Progenitor cell of endocrine pancreas (in vitro differentiated cells): ENCODE measurements at regions not wholly inside any gene's neighbourhood (a gene's known extent, or its start where the extent isn't known, plus 50 kb on each side); places are given as distances from the start of the nearest gene placed in this dataset.
A peak's percentile ranks its signal among the peaks of the same experiment; 100 is the strongest.

Source experiments
- DNase-seq: peaks from one replicate; pipeline ENCODE4 v3.0.0; 2021; ENCODE audit warnings: low spot score; ENCODE audit not compliant: unreplicated experiment
- H3K27ac Mint-ChIP-seq: 2 replicates; pipeline ENCODE4 v1.8.0; 2021; ENCODE audit warnings: mild to moderate bottlenecking, moderate library complexity, mixed read lengths
- H3K27me3 Mint-ChIP-seq: 2 replicates; pipeline ENCODE4 v1.8.0; 2021; ENCODE audit warnings: mixed read lengths
- H3K36me3 Mint-ChIP-seq: 2 replicates; pipeline ENCODE4 v1.8.0; 2022; ENCODE audit warnings: mixed read lengths; ENCODE audit not compliant: insufficient read depth
- H3K4me1 Mint-ChIP-seq: 2 replicates; pipeline ENCODE4 v1.8.0; 2021; ENCODE audit warnings: low read depth, mixed read lengths
- H3K4me3 Mint-ChIP-seq: 2 replicates; pipeline ENCODE4 v1.8.0; 2021; ENCODE audit warnings: low read depth, mild to moderate bottlenecking, moderate library complexity, mixed read lengths
- H3K9me3 Mint-ChIP-seq: 2 replicates; pipeline ENCODE4 v1.8.0; 2021; ENCODE audit warnings: low read depth, mixed read lengths
- TF ChIP-seq, protein P1 (sequence below): fragments of 200-600 bp; sonication (generic); IDR thresholded peaks from one replicate; pipeline ENCODE4 v1.5.0; 2021; ENCODE audit warnings: antibody characterized with exemption, mild to moderate bottlenecking; ENCODE audit not compliant: unreplicated experiment

DNA sequence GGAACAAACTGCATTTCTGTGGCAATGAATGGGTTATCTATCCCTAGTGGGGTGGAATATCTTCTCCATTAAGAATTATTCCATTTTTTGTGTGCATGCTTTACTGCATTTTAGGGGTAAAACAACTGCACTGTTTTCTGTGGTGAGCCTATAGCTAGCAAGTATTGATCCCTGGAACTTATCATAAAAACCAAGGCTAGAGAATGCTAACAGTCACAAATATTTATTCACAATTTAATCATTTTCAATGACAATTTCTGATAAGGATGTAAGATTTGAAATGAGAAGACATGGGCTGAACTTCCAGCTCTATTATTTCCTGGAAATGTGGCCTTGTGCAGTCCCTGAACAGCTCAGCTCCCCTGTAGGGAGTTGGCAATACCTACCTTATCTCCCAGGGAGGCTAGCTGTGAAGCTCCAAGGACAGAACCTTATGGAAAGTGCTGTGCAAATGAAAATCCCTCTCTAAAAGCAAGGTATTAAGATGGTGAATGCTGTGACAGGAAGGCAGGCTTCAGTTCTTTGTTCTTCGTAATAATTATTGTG, 51.5 kb upstream of the FAM216B start:
- peaks cover 15% of the 10 kb centered on the region for H3K4me1 Mint-ChIP-seq
- H3K36me3 Mint-ChIP-seq = peaks cover 2% of the 10 kb centered on the region

More for the DNA sequence above, 51.5 kb upstream of the FAM216B start:
- peak overlapping the region; percentile 8 for H3K27ac Mint-ChIP-seq
- H3K9me3 Mint-ChIP-seq = peaks cover 7% of the 10 kb centered on the region
- no peaks in the 10 kb centered on the region for H3K27me3 Mint-ChIP-seq
- no peak overlapping the region for H3K4me3 Mint-ChIP-seq
- TF ChIP-seq, protein P1, sequence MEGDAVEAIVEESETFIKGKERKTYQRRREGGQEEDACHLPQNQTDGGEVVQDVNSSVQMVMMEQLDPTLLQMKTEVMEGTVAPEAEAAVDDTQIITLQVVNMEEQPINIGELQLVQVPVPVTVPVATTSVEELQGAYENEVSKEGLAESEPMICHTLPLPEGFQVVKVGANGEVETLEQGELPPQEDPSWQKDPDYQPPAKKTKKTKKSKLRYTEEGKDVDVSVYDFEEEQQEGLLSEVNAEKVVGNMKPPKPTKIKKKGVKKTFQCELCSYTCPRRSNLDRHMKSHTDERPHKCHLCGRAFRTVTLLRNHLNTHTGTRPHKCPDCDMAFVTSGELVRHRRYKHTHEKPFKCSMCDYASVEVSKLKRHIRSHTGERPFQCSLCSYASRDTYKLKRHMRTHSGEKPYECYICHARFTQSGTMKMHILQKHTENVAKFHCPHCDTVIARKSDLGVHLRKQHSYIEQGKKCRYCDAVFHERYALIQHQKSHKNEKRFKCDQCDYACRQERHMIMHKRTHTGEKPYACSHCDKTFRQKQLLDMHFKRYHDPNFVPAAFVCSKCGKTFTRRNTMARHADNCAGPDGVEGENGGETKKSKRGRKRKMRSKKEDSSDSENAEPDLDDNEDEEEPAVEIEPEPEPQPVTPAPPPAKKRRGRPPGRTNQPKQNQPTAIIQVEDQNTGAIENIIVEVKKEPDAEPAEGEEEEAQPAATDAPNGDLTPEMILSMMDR = no peak
- DNase-seq = no peak
